Cardiac muscle cell (in vitro differentiated cells and primary cell): ENCODE measurements at regions not wholly inside any gene's neighbourhood (a gene's known extent, or its start where the extent isn't known, plus 50 kb on each side); places are given as distances from the start of the nearest gene placed in this dataset.

Experiments
- DNase-seq, 2 donors: peaks; one replicate each; pipeline versions ENCODE4 v3.0.0 to v3.0.0-alpha.2; 2010 to 2017; ENCODE audit warnings: low read depth in 1 of 2, low spot score in 1 of 2
- H3K27ac ChIP-seq: fragments of 200-600 bp; sonication (generic); 2 replicates; pipeline ENCODE4 v1.5.1; 2016
- H3K27me3 ChIP-seq: fragments of 200-600 bp; sonication (generic); 2 replicates; pipeline ENCODE4 v1.6.0; 2016; ENCODE audit warnings: control low read depth
- H3K36me3 ChIP-seq: fragments of 200-600 bp; sonication (generic); 2 replicates; pipeline ENCODE4 v1.5.1; 2016; ENCODE audit warnings: control low read depth
- H3K4me1 ChIP-seq: fragments of 200-600 bp; sonication (generic); 2 replicates; pipeline ENCODE4 v1.8.1; 2017; ENCODE audit warnings: low read depth, mild to moderate bottlenecking, mixed run types
- H3K4me3 ChIP-seq: fragments of 200-600 bp; sonication (generic); 2 replicates; pipeline ENCODE4 v1.5.1; 2016; ENCODE audit warnings: mild to moderate bottlenecking
- H3K9me3 ChIP-seq: fragments of 200-600 bp; sonication (generic); 2 replicates; pipeline ENCODE4 v1.5.1; 2017; ENCODE audit warnings: low read depth, mild to moderate bottlenecking, control low read depth
- CTCF ChIP-seq: IDR thresholded peaks from 2 replicates; pipeline ENCODE4 v1.5.1; 2012; ENCODE audit warnings: low read depth, mild to moderate bottlenecking, low read length

- H3K27ac ChIP-seq = no peak overlapping the region
- TF ChIP-seq CTCF = no peak
- H3K4me3 ChIP-seq = no peak overlapping the region
- H3K4me1 ChIP-seq = no peaks in the 10 kb centered on the region
- no peak for DNase-seq
- H3K36me3 ChIP-seq = no peaks in the 10 kb centered on the region
- no peaks in the 10 kb centered on the region for H3K9me3 ChIP-seq
- no peaks in the 10 kb centered on the region for H3K27me3 ChIP-seq
These were observed 131.0 kb upstream of the FNDC3A start for GRCh38 chr13:48844676-48845075.

DNA sequence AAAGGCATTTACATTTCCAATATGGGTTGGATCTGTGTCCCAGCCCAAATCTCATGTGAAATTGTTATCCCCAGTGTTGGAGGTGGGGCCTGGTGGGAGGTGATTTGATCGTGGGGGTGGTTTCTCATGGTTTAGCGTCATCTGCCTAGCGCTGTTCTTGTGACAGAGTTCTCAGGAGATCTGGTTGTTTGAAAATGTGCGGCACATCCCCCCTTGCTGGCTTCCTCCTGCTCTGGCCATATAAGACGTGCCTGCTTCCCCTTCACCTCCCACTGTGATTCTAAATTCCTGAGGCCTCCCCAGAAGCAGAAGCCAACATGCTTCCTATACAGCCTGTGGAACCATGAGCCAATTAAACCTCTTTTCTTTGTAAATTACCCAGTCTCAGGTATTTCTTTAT, 126.2 kb upstream of the FNDC3A start:
- TF ChIP-seq CTCF = no peak
- no peak overlapping the region for H3K27ac ChIP-seq
- H3K4me3 ChIP-seq = no peak overlapping the region
- no peaks in the 10 kb centered on the region for H3K27me3 ChIP-seq
- H3K4me1 ChIP-seq = no peaks in the 10 kb centered on the region
- H3K36me3 ChIP-seq = no peaks in the 10 kb centered on the region
- DNase-seq = no peak
- no peaks in the 10 kb centered on the region for H3K9me3 ChIP-seq

- no peak for DNase-seq
- TF ChIP-seq CTCF = no peak
These were observed 124.0 kb upstream of the FNDC3A start for GRCh38 chr13:48851707-48852106.

DNA sequence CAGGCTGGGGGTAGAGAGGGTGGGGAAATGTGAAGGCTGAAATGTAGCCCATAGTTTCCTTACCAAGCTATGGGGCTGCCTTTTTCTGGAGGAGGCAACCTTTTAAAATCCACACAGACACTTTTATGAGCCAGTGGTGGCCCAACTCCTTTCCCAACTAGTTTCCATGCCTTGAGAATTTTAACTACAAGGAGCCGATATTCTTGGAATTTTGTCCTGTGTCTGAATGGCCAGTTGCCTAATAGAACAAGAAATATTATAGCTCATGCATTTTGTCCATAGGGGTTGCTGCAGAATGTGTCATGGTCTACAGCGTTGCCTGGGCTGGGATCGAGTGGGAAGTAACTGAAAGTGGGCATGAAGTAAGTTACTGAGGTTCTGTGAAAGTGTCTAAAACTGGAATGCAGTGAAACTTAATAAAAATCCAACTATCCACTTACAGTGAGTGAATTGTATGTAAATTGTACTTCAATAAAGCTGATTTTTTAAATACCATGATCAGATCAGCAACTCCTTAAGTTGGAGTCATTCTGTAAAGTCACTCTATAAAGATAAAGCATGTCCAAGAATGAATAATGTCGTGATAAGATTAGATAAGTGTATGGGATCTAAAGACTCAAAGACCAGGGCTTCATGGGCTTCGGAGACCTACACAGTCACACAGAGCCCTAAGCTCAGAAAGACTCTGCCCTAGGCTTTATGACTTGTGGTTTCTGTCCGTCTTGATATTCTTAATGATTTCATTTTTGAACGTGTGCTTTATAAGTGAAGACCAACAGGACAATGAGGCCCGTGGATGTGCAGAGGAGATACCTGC, 122.6 kb upstream of the FNDC3A start:
- TF ChIP-seq CTCF = no peak
- no peak overlapping the region for H3K4me3 ChIP-seq
- H3K9me3 ChIP-seq = no peaks in the 10 kb centered on the region
- H3K36me3 ChIP-seq = no peaks in the 10 kb centered on the region
- H3K4me1 ChIP-seq = no peaks in the 10 kb centered on the region
- no peak overlapping the region for H3K27ac ChIP-seq
- H3K27me3 ChIP-seq = no peaks in the 10 kb centered on the region
- DNase-seq = no peak

More at GRCh38 chr13:48851707-48852106, 124.0 kb upstream of the FNDC3A start:
- Histone ChIP-seq H3K36me3 (no peaks in the 10 kb centered on the region), H3K4me3 (no peak overlapping the region), H3K27me3 (no peaks in the 10 kb centered on the region), H3K9me3 (no peaks in the 10 kb centered on the region), H3K4me1 (no peaks in the 10 kb centered on the region), H3K27ac (no peak overlapping the region)

DNA sequence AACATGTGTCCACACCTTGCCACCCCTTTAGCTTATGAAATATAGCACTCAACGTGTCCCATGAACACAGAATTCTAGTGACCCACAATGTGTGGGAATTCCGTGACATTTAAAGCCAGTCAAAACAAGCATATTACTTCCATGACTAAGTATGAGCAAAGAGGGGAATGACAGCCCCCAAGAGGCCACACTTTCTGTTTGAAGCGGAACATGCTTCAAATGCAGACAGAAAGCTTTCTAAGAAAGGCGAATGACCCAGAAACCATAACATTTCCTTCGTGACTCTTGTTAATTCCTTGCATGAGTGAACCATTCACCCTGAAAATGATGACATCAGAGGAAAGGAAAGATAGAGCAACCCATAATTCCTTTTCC, 122.0 kb upstream of the FNDC3A start:
- no peaks in the 10 kb centered on the region for H3K9me3 ChIP-seq
- no peaks in the 10 kb centered on the region for H3K36me3 ChIP-seq
- no peak overlapping the region for H3K4me3 ChIP-seq
- DNase-seq = peak in 1 of 2 donors; percentile 39
- H3K27ac ChIP-seq = no peak overlapping the region
- no peaks in the 10 kb centered on the region for H3K4me1 ChIP-seq
- no peak for TF ChIP-seq CTCF
- H3K27me3 ChIP-seq = no peaks in the 10 kb centered on the region
